Erythroblast (primary cell): ENCODE measurements at regions not wholly inside any gene's neighbourhood (a gene's known extent, or its start where the extent isn't known, plus 50 kb on each side); places are given as distances from the start of the nearest gene placed in this dataset.
"Not testable (repeated sequence)": the region's sequence is repeated elsewhere in the genome, so short reads cannot be mapped to it uniquely, and the experiment has no call there.

ENCODE experiments used
- GATA1 ChIP-seq: IDR thresholded peaks from 2 replicates; pipeline ENCODE4 v1.6.1; 2011; ENCODE audit warnings: low read depth, mild to moderate bottlenecking, control low read depth, low read length, moderate library complexity
- POLR2A ChIP-seq: IDR thresholded peaks from 2 replicates; pipeline ENCODE4 v1.6.1; 2011; ENCODE audit warnings: mild to moderate bottlenecking, low read length

DNA sequence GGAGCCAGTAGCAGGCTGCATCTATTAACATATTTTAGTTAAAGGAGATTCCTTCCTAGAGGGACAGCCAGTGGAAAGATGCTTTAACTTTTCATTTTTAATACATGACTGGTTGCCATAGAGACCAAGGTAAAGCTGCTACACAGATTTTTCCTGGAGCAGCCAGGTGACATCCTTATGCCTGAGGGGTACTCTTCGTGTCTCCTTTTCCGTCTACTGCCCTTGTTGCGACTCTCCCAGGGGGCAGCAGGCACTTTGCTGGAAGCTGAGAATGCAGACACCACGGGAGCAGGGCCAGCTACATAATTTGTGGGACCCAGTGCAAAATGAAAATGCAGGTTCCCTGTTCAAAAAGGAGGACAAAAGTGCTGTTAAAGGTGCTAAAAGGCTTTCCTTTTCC is 340.4 kb downstream of the CEP170 start:
- not testable (repeated sequence) for TF ChIP-seq POLR2A, GATA1
